OCI-LY3 (cell line): ENCODE measurements at regions not wholly inside any gene's neighbourhood (a gene's known extent, or its start where the extent isn't known, plus 50 kb on each side); places are given as distances from the start of the nearest gene placed in this dataset.
"Not testable (repeated sequence)": the region's sequence is repeated elsewhere in the genome, so short reads cannot be mapped to it uniquely, and the experiment has no call there.

Experiments used
- H2AFZ ChIP-seq: fragments of 200-600, 300-600 bp; shearing (Covaris generic); 2 replicates; pipeline ENCODE4 v1.6.0; 2014; ENCODE audit warnings: antibody characterized with exemption, low read depth, low read length
- H3K27ac ChIP-seq: fragments of 200-600, 300-600 bp; sonication (generic); 2 replicates; pipeline ENCODE4 v1.5.1; 2014; ENCODE audit warnings: mild to moderate bottlenecking, low read length, moderate library complexity, mixed read lengths
- H3K27me3 ChIP-seq: fragments of 200-600, 300-600 bp; sonication (generic); 2 replicates; pipeline ENCODE4 v1.6.1; 2014; ENCODE audit warnings: low read depth, low read length, mixed read lengths
- H3K36me3 ChIP-seq: fragments of 200-600, 300-600 bp; sonication (generic); replicated peaks from 2 replicates; pipeline ENCODE3; 2014; ENCODE audit warnings: low read depth, low read length, mixed read lengths
- H3K4me1 ChIP-seq: fragments of 300-600, 200-600 bp; sonication (generic); 2 replicates; pipeline ENCODE4 v1.6.1; 2014; ENCODE audit warnings: low read length, mixed read lengths
- H3K4me2 ChIP-seq: fragments of 200-600, 300-600 bp; sonication (generic); 2 replicates; pipeline ENCODE4 v1.6.1; 2014; ENCODE audit warnings: low read length, mixed read lengths
- H3K4me3 ChIP-seq: fragments of 300-600, 200-600 bp; sonication (generic); 2 replicates; pipeline ENCODE4 v1.5.1; 2014; ENCODE audit warnings: antibody characterized with exemption, mild to moderate bottlenecking, low read length, moderate library complexity
- H3K79me2 ChIP-seq: fragments of 300-600, 200-600 bp; shearing (Covaris generic); 2 replicates; pipeline ENCODE4 v1.6.1; 2014; ENCODE audit warnings: mild to moderate bottlenecking, low read length, mixed read lengths
- H3K9ac ChIP-seq: fragments of 300-600, 200-600 bp; shearing (Covaris generic); 2 replicates; pipeline ENCODE4 v1.6.0; 2014; ENCODE audit warnings: mild to moderate bottlenecking, low read length, moderate library complexity
- H3K9me3 ChIP-seq: fragments of 200-600, 300-600 bp; shearing (Covaris generic); 2 replicates; pipeline ENCODE4 v1.6.1; 2014; ENCODE audit warnings: low read length, mixed read lengths; ENCODE audit not compliant: insufficient read depth
- H4K20me1 ChIP-seq: fragments of 200-600, 300-600 bp; sonication (generic); 2 replicates; pipeline ENCODE4 v1.6.1; 2016; ENCODE audit warnings: low read length, mixed read lengths; ENCODE audit not compliant: insufficient read depth
- EZH2phosphoT487 ChIP-seq: fragments of 200-600 bp; shearing (Covaris generic); IDR thresholded peaks from 2 replicates; pipeline ENCODE4 v1.6.1; 2018; ENCODE audit warnings: antibody characterized with exemption, mixed run types, low read depth
- TF ChIP-seq, protein P1 (sequence below): fragments of 200-600, 300-600 bp; sonication (generic); IDR thresholded peaks from 2 replicates; pipeline ENCODE4 v1.5.1; 2014; ENCODE audit warnings: antibody characterized with exemption, low read length, low read depth

DNA sequence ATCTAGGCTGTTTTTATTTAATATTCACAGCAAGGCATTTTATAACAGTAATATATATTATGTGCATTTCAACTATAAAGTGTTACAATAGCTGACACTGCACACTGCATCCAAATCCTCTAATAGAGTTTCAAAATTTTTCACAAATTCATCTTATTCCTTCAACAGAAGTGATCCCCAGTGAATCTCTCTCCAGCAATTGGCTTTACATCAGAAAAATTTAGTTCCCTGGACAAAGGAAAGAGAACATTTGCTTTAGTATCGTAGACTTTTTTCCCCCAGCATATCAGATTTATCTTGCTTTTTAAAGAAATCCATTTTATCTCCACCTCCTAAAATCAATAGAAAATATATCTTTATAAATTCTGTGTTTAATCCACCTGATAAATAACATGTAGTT, 868.6 kb downstream of the TBL1XR1 start:
- no peaks in the 10 kb centered on the region for H3K79me2 ChIP-seq
- H3K4me3 ChIP-seq: no peak overlapping the region
- H3K9me3 ChIP-seq: no peaks in the 10 kb centered on the region
- no peak overlapping the region for H3K9ac ChIP-seq
- TF ChIP-seq EZH2phosphoT487: no peak
- TF ChIP-seq, protein P1, sequence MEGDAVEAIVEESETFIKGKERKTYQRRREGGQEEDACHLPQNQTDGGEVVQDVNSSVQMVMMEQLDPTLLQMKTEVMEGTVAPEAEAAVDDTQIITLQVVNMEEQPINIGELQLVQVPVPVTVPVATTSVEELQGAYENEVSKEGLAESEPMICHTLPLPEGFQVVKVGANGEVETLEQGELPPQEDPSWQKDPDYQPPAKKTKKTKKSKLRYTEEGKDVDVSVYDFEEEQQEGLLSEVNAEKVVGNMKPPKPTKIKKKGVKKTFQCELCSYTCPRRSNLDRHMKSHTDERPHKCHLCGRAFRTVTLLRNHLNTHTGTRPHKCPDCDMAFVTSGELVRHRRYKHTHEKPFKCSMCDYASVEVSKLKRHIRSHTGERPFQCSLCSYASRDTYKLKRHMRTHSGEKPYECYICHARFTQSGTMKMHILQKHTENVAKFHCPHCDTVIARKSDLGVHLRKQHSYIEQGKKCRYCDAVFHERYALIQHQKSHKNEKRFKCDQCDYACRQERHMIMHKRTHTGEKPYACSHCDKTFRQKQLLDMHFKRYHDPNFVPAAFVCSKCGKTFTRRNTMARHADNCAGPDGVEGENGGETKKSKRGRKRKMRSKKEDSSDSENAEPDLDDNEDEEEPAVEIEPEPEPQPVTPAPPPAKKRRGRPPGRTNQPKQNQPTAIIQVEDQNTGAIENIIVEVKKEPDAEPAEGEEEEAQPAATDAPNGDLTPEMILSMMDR: no peak
- no peaks in the 10 kb centered on the region for H3K36me3 ChIP-seq
- no peaks in the 10 kb centered on the region for H3K27me3 ChIP-seq
- no peak overlapping the region for H3K4me2 ChIP-seq
- H3K27ac ChIP-seq: no peak overlapping the region
- no peaks in the 10 kb centered on the region for H3K4me1 ChIP-seq
- H4K20me1 ChIP-seq: no peaks in the 10 kb centered on the region
- H2AFZ ChIP-seq: no peak overlapping the region

DNA sequence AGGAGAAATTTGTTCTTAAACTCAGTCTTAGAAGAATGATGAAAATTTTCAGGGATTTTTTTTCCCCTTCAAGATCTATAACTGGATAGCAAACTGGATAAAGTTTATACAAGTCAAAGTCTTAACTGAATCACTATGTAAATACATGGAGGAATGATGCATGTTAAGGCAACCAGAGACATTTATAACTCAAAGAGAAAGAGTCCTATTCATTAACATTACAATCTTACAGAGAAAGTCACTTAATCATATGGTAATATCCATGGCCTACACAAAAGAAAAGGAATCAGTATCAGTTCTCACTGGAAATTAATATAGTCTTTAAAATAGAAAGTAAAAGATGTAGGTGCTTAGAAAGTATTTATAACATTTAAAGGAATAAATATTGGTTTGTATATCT, 869.1 kb downstream of the TBL1XR1 start:
- no peak overlapping the region for H3K9ac ChIP-seq
- no peak overlapping the region for H3K4me3 ChIP-seq
- TF ChIP-seq, protein P1: no peak
- no peak for TF ChIP-seq EZH2phosphoT487
- no peaks in the 10 kb centered on the region for H3K4me1 ChIP-seq
- no peak overlapping the region for H2AFZ ChIP-seq
- H3K27ac ChIP-seq: no peak overlapping the region
- H3K36me3 ChIP-seq: no peaks in the 10 kb centered on the region
- H3K4me2 ChIP-seq: no peak overlapping the region
- no peaks in the 10 kb centered on the region for H3K27me3 ChIP-seq
- no peaks in the 10 kb centered on the region for H3K79me2 ChIP-seq
- no peaks in the 10 kb centered on the region for H3K9me3 ChIP-seq
- no peaks in the 10 kb centered on the region for H4K20me1 ChIP-seq

DNA sequence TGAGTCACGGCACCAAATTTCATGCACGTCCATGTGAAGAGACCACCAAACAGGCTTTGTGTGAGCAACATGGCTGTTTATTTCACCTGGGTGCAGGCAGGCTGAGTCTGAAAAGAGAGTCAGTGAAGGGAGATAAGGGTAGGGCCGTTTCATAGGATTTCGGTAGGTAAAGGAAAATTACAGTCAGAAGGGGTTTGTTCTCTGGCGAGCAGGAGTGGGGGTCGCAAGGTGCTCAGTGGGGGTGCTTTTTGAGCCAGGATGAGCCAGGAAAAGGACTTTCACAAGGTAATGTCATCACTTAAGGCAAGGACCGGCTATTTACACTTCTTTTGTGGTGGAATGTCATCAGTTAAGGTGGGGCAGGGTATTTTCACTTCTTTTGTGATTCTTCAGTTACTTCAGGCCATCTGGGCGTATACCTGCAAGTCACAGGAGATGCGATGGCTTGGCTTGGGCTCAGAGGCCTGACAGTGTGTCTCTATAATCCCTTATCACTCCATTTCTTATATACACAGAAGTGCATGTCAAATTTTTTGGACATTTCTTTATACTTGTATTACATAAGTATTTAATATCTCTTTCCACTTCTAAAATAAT, 870.3 kb downstream of the TBL1XR1 start:
- H3K27me3 ChIP-seq, H3K27ac ChIP-seq, H3K79me2 ChIP-seq, H3K9ac ChIP-seq, H3K4me3 ChIP-seq, H3K9me3 ChIP-seq, H2AFZ ChIP-seq, H3K4me2 ChIP-seq, H4K20me1 ChIP-seq, H3K36me3 ChIP-seq, H3K4me1 ChIP-seq: not testable (repeated sequence)

DNA sequence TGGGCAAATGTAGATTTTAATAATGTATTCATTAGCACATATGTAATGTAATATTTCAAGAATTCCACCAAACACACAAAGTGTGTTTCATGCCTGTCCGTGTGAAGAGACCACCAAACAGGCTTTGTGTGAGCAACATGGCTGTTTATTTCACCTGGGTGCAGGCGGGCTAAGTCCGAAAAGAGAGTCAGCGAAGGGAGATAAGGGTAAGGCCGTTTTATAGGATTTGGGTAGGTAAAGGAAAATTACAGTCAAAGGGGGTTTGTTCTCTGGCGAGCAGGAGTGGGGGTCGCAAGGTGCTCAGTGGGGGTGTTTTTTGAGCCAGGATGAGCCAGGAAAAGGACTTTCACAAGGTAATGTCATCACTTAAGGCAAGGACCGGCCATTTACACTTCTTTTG, 875.8 kb downstream of the TBL1XR1 start:
- H3K27me3 ChIP-seq, H3K4me1 ChIP-seq, H2AFZ ChIP-seq, H3K79me2 ChIP-seq, H4K20me1 ChIP-seq, H3K9ac ChIP-seq, H3K27ac ChIP-seq, H3K9me3 ChIP-seq, H3K36me3 ChIP-seq, H3K4me2 ChIP-seq, H3K4me3 ChIP-seq: not testable (repeated sequence)

DNA sequence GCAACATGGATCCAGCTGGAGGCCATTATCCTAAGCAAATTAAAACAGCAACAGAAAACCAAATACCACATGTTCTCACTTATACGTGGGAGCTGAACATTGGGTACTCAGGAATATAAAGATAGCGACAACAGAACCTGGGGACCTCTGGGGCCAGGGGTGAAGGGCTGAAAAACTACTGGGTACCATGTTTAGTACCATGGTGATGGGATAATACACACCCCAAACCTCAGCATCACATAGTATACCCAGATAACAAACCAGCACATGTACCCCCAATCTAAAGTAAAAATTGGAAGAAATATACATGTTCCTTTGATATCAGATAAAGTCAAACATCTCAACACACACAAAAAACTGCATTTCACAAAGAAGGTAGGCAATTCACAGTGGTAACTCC, 876.2 kb downstream of the TBL1XR1 start:
- TF ChIP-seq EZH2phosphoT487: no peak
- TF ChIP-seq, protein P1: no peak
- no peaks in the 10 kb centered on the region for H3K79me2 ChIP-seq
- H3K4me3 ChIP-seq: no peak overlapping the region

More for the DNA sequence above, 876.2 kb downstream of the TBL1XR1 start:
- Histone ChIP-seq H2AFZ (no peak overlapping the region), H3K4me2 (no peak overlapping the region), H3K9ac (no peak overlapping the region), H3K27ac (no peak overlapping the region), H4K20me1 (no peaks in the 10 kb centered on the region), H3K36me3 (no peaks in the 10 kb centered on the region), H3K9me3 (no peaks in the 10 kb centered on the region), H3K4me1 (no peaks in the 10 kb centered on the region), H3K27me3 (no peaks in the 10 kb centered on the region)
